ENCODE measurements at regions not wholly inside any gene's neighbourhood (a gene's known extent, or its start where the extent isn't known, plus 50 kb on each side); places are given as distances from the start of the nearest gene placed in this dataset.

- TF ChIP-seq MAX (IDR thresholded peaks at IDR 0.05): no peak
- no peak for TF ChIP-seq ZBTB7A (IDR thresholded peaks at IDR 0.05; ENCODE audit: low read depth)
- TF ChIP-seq TAF1 (IDR thresholded peaks at IDR 0.05; ENCODE audit: low read depth): no peak
- no peak for TF ChIP-seq FOXM1 (IDR thresholded peaks at IDR 0.05; ENCODE audit: borderline replicate concordance, low read depth)
- no peak for TF ChIP-seq NFIC (IDR thresholded peaks at IDR 0.05)
- TF ChIP-seq YY1 (IDR thresholded peaks at IDR 0.05; ENCODE audit: low read depth): no peak
- no peak for TF ChIP-seq TEAD4 (IDR thresholded peaks at IDR 0.05)
- no peak for TF ChIP-seq TCF12 (IDR thresholded peaks at IDR 0.05; ENCODE audit: low read depth)
- TF ChIP-seq EP300 (IDR thresholded peaks at IDR 0.05; ENCODE audit: borderline replicate concordance): no peak
- TF ChIP-seq CREB1 (IDR thresholded peaks at IDR 0.05; ENCODE audit: low read depth): no peak
- no peak for TF ChIP-seq CEBPB (IDR thresholded peaks at IDR 0.05)
- no peak for TF ChIP-seq RAD21 (IDR thresholded peaks at IDR 0.05; ENCODE audit: low read depth)
- no peak for TF ChIP-seq REST (IDR thresholded peaks at IDR 0.05; ENCODE audit: low read depth)
- no peak for TF ChIP-seq EGR1 (IDR thresholded peaks at IDR 0.05)
- TF ChIP-seq USF1 (IDR thresholded peaks at IDR 0.05): no peak
Observed at GRCh38 chr11:105226091-105226490, 86.5 kb upstream of the CARD18 start.

- no peak for TF ChIP-seq REST (IDR thresholded peaks at IDR 0.05; ENCODE audit: low read depth)
- no peak for TF ChIP-seq YY1 (IDR thresholded peaks at IDR 0.05; ENCODE audit: low read depth)
Observed at GRCh38 chr11:105224482-105225253, 85.1 kb upstream of the CARD18 start.

GRCh38 chr11:105220121-105220520 lies 80.6 kb upstream of the CARD18 start:
- TF ChIP-seq EP300 (IDR thresholded peaks at IDR 0.05; ENCODE audit: borderline replicate concordance) (no peak), NFIC (IDR thresholded peaks at IDR 0.05) (no peak), MAX (IDR thresholded peaks at IDR 0.05) (no peak), ZBTB7A (IDR thresholded peaks at IDR 0.05; ENCODE audit: low read depth) (no peak), RAD21 (IDR thresholded peaks at IDR 0.05; ENCODE audit: low read depth) (no peak), TCF12 (IDR thresholded peaks at IDR 0.05; ENCODE audit: low read depth) (no peak)

- TF ChIP-seq EP300 (IDR thresholded peaks at IDR 0.05; ENCODE audit: borderline replicate concordance) (no peak), YY1 (IDR thresholded peaks at IDR 0.05; ENCODE audit: low read depth) (no peak), CREB1 (IDR thresholded peaks at IDR 0.05; ENCODE audit: low read depth) (no peak), MAX (IDR thresholded peaks at IDR 0.05) (no peak), CEBPB (IDR thresholded peaks at IDR 0.05) (no peak), FOXM1 (IDR thresholded peaks at IDR 0.05; ENCODE audit: borderline replicate concordance, low read depth) (no peak), TAF1 (IDR thresholded peaks at IDR 0.05; ENCODE audit: low read depth) (no peak), USF1 (IDR thresholded peaks at IDR 0.05) (no peak), RAD21 (IDR thresholded peaks at IDR 0.05; ENCODE audit: low read depth) (no peak), TCF12 (IDR thresholded peaks at IDR 0.05; ENCODE audit: low read depth) (no peak), TEAD4 (IDR thresholded peaks at IDR 0.05) (no peak), NFIC (IDR thresholded peaks at IDR 0.05) (no peak), EGR1 (IDR thresholded peaks at IDR 0.05) (no peak), ZBTB7A (IDR thresholded peaks at IDR 0.05; ENCODE audit: low read depth) (no peak), REST (IDR thresholded peaks at IDR 0.05; ENCODE audit: low read depth) (no peak)
Observed at GRCh38 chr11:105219670-105220069, 80.1 kb upstream of the CARD18 start.
